ENCODE measurements at regions not wholly inside any gene's neighbourhood (a gene's known extent, or its start where the extent isn't known, plus 50 kb on each side); places are given as distances from the start of the nearest gene placed in this dataset.

GRCh38 chr19:30919737-30920136, 429.5 kb downstream of the TSHZ3 start:
- POLR2A ChIA-PET, result no interaction called here
- H3K4me3 Mint-ChIP-seq, result no peak overlapping the region
- H3K9me3 Mint-ChIP-seq, result no peaks in the 10 kb centered on the region
- H3K36me3 Mint-ChIP-seq (ENCODE audit: low read depth), result no peaks in the 10 kb centered on the region
- CTCF ChIA-PET, result no interaction called here
- H3K4me1 Mint-ChIP-seq, result no peaks in the 10 kb centered on the region
- DNase-seq, result no peak
- H3K27me3 Mint-ChIP-seq, result no peaks in the 10 kb centered on the region
- no peak overlapping the region for H3K27ac Mint-ChIP-seq

GRCh38 chr19:30916238-30916637, 433.0 kb downstream of the TSHZ3 start:
- H3K9me3 Mint-ChIP-seq, result no peaks in the 10 kb centered on the region
- no peaks in the 10 kb centered on the region for H3K27me3 Mint-ChIP-seq
- ChIA-PET CTCF (no interaction called here), POLR2A (no interaction called here)
- H3K4me1 Mint-ChIP-seq, result no peaks in the 10 kb centered on the region
- no peak overlapping the region for H3K4me3 Mint-ChIP-seq
- H3K27ac Mint-ChIP-seq, result no peak overlapping the region
- DNase-seq, result no peak
- H3K36me3 Mint-ChIP-seq (ENCODE audit: low read depth), result no peaks in the 10 kb centered on the region

GRCh38 chr19:30911491-30911890, 437.7 kb downstream of the TSHZ3 start:
- no peak overlapping the region for H3K27ac Mint-ChIP-seq
- no peaks in the 10 kb centered on the region for H3K27me3 Mint-ChIP-seq
- CTCF ChIA-PET, result no interaction called here
- no peaks in the 10 kb centered on the region for H3K36me3 Mint-ChIP-seq (ENCODE audit: low read depth)
- no peaks in the 10 kb centered on the region for H3K9me3 Mint-ChIP-seq
- POLR2A ChIA-PET, result no interaction called here
- H3K4me1 Mint-ChIP-seq, result no peaks in the 10 kb centered on the region
- no peak overlapping the region for H3K4me3 Mint-ChIP-seq
- no peak for DNase-seq

DNA sequence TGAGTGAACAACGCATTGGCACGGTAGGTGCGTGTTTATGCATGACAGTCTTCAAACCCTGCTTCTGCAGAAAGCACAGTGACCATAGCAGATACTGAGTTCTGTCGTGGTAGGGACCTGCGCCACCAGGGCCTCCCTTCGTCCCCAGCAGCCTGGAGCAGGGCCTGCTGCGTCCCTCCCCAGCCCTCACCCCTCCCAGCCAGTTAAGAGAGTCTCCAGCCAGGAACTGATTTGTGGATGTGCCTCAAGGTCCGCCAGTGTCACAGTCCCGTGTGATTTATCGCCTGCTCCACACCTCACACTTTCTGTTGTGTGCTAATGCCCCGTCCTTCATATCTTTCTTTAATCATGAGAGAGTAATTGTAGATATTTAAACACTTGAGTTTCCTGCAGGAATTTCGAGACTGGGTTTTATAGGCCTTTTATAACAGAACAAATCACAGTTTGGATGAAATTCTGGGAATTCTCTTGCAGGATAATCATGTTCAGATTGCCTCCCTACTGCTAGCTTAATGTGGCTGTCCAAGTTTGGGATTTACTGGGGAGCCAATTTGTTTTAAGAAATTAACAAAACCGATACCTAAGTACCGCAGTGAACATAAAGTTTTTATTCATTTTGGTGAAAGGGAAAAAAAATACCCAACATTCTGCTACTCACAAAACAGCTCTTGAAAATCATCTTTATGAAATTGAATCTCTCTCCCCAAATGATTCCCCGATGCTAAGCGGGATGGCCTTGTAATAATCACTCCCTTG, 438.6 kb downstream of the TSHZ3 start:
- Mint-ChIP-seq H3K27ac (no peak overlapping the region), H3K4me3 (no peak overlapping the region), H3K27me3 (no peaks in the 10 kb centered on the region), H3K4me1 (no peaks in the 10 kb centered on the region), H3K9me3 (no peaks in the 10 kb centered on the region), H3K36me3 (ENCODE audit: low read depth) (no peaks in the 10 kb centered on the region)
- ChIA-PET CTCF (no interaction called here), POLR2A (no interaction called here)
- DNase-seq, result no peak

DNA sequence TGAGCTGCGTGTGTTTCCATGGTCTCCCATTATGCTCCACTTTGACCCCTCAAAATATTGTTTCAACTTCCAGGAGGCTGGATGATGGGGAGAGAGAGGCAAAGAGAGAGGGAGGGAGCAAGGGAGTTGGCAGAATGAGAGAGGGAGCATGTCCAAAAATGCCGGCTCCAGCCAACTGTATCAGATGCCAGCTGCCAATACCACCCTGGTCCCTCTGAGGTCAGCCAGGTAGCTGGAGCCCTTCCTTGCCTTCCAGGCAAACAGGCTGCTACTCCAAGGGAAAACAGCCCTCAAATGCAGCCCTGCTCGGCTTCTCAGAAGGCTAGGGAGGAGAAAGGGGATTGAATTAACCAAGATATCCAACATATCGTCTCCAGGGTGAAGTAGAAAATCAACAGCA, 440.0 kb downstream of the TSHZ3 start:
- Mint-ChIP-seq H3K27ac (no peak overlapping the region), H3K27me3 (no peaks in the 10 kb centered on the region), H3K36me3 (ENCODE audit: low read depth) (no peaks in the 10 kb centered on the region), H3K4me1 (no peaks in the 10 kb centered on the region), H3K4me3 (no peak overlapping the region), H3K9me3 (no peaks in the 10 kb centered on the region)
- ChIA-PET POLR2A (no interaction called here), CTCF (no interaction called here)
- no peak for DNase-seq

DNA sequence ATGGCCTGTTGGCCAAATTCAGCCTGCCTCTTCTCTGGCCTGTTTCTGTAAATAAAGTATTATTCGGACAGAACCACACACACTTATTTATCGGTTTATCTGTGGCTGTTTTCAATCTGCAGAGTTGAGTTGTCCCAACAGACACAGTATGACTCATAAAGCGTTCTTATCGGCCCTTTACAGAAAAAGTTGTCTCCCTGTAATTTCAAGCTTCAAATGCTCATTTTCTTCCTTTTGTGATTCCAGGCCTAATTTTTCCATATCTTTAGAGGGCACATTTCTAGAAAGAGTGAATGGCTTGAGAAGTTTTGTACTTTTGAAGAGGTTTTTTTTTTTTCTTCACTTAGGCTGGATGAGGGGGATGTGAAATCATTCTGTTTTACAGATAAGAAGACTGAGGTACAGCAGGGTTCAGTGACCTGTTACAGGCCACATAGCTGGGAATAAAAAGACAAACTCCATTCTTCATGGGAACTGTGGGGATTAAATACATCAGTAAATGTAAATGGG, 440.9 kb downstream of the TSHZ3 start:
- ChIA-PET POLR2A (no interaction called here), CTCF (no interaction called here)
- H3K27me3 Mint-ChIP-seq, result no peaks in the 10 kb centered on the region
- H3K9me3 Mint-ChIP-seq, result no peaks in the 10 kb centered on the region
- no peaks in the 10 kb centered on the region for H3K36me3 Mint-ChIP-seq (ENCODE audit: low read depth)
- no peak for DNase-seq
- H3K27ac Mint-ChIP-seq, result no peak overlapping the region
- H3K4me3 Mint-ChIP-seq, result no peak overlapping the region
- no peaks in the 10 kb centered on the region for H3K4me1 Mint-ChIP-seq

DNA sequence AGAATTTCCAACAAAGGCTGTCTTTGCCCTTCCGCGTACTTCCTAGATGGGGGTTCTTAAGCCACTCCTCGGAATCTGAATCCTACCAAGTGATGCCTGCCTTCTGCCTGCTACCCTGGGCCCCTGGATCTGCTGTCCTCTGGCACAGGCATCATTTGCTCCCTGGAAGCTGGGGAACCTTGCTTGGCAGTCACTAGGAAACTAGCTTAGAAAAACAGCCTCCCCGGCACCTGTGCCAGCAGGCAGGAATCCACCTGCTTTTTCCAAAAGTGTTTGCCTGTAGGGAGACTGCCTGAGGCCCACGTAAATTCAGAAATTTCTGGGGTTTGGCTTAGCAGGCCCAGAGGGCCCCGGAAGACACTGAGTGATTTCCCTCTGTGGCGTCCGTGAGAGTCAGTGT, 442.4 kb downstream of the TSHZ3 start:
- CTCF ChIA-PET, result no interaction called here
- no peak for DNase-seq
- Mint-ChIP-seq H3K27ac (no peak overlapping the region), H3K27me3 (no peaks in the 10 kb centered on the region), H3K9me3 (no peaks in the 10 kb centered on the region), H3K36me3 (ENCODE audit: low read depth) (no peaks in the 10 kb centered on the region), H3K4me1 (no peaks in the 10 kb centered on the region), H3K4me3 (no peak overlapping the region)
- POLR2A ChIA-PET, result no interaction called here

- POLR2A ChIA-PET, result no interaction called here
- CTCF ChIA-PET, result no interaction called here
- no peak overlapping the region for H3K27ac Mint-ChIP-seq
These were observed 449.2 kb downstream of the TSHZ3 start for GRCh38 chr19:30900051-30900450.

DNA sequence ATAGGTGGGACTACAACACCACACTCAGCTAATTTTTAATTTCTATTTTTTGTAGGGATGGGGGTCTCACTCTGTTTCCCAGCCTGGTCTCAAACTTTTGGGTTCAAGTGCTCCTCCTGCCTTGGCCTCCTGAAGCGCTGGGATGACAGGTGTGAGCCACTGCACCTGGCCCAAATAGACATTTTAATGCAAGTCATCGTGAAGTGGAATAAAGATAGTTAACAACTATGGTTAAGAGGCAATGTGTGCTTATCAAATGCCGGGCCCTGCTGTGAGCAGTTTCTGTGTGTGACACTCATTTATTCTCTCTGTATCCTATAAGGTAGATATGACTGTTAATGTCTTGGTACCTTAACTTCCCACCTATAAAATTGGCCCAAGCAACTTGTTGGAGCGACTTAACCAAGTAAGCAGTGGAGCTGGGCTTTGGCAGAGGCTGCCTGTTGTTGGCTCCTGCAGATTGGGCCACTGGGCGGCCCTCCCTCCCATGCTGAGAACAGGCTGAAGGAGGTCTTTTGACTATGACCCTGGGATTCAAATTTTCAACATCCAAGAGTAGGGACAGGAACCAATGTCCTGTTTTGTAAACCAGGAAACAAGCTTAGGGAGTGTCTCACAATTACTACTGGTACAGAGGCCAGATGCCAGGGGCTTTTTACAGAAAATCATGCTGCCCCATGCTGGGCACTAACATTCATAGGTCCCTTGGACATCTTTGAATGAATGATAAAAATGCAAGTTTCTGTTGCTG, 450.7 kb downstream of the TSHZ3 start:
- H3K9me3 Mint-ChIP-seq, result no peaks in the 10 kb centered on the region
- POLR2A ChIA-PET, result no interaction called here
- no peaks in the 10 kb centered on the region for H3K4me1 Mint-ChIP-seq
- CTCF ChIA-PET, result no interaction called here
- H3K4me3 Mint-ChIP-seq, result no peak overlapping the region
- no peaks in the 10 kb centered on the region for H3K36me3 Mint-ChIP-seq (ENCODE audit: low read depth)
- no peaks in the 10 kb centered on the region for H3K27me3 Mint-ChIP-seq
- no peak overlapping the region for H3K27ac Mint-ChIP-seq
- no peak for DNase-seq

More at GRCh38 chr19:30900051-30900450, 449.2 kb downstream of the TSHZ3 start:
- H3K9me3 Mint-ChIP-seq, result no peaks in the 10 kb centered on the region
- H3K27me3 Mint-ChIP-seq, result no peaks in the 10 kb centered on the region
- no peaks in the 10 kb centered on the region for H3K4me1 Mint-ChIP-seq
- H3K4me3 Mint-ChIP-seq, result no peak overlapping the region
- H3K36me3 Mint-ChIP-seq (ENCODE audit: low read depth), result no peaks in the 10 kb centered on the region
- no peak for DNase-seq

DNA sequence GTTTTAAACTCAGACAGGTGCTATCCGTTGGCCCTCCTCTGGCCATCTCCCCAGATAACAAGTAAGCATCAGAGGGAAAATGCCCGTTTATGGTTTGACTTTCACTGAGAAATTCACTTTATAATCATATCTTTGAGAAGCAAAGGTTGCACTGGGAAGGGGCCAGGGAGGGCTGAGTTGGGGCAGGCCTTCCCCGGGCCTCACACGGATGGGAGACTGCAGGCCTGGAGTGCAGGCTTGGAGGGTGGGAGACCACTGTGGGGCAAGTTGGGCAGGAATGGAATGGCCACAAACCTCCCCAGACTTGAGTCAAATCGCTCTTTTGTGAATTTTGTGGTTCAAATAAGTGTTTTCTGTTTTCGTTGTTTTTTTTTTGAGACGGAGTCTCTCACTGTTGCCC, 451.7 kb downstream of the TSHZ3 start:
- POLR2A ChIA-PET, result no interaction called here
- H3K27ac Mint-ChIP-seq, result no peak overlapping the region
- no peaks in the 10 kb centered on the region for H3K36me3 Mint-ChIP-seq (ENCODE audit: low read depth)

GRCh38 chr19:30897034-30897433, 452.2 kb downstream of the TSHZ3 start:
- CTCF ChIA-PET, result no interaction called here

More for the DNA sequence above, 451.7 kb downstream of the TSHZ3 start:
- no peak for DNase-seq
- H3K4me3 Mint-ChIP-seq, result no peak overlapping the region
- H3K9me3 Mint-ChIP-seq, result no peaks in the 10 kb centered on the region
- H3K4me1 Mint-ChIP-seq, result no peaks in the 10 kb centered on the region
- no peaks in the 10 kb centered on the region for H3K27me3 Mint-ChIP-seq
- CTCF ChIA-PET, result no interaction called here

GRCh38 chr19:30896554-30896953, 452.7 kb downstream of the TSHZ3 start:
- Mint-ChIP-seq H3K4me3 (no peak overlapping the region), H3K27ac (no peak overlapping the region), H3K36me3 (ENCODE audit: low read depth) (no peaks in the 10 kb centered on the region), H3K27me3 (no peaks in the 10 kb centered on the region), H3K9me3 (no peaks in the 10 kb centered on the region), H3K4me1 (no peaks in the 10 kb centered on the region)
- POLR2A ChIA-PET, result no interaction called here
- CTCF ChIA-PET, result no interaction called here
- no peak for DNase-seq

More at GRCh38 chr19:30897034-30897433, 452.2 kb downstream of the TSHZ3 start:
- DNase-seq, result no peak
- POLR2A ChIA-PET, result no interaction called here
- Mint-ChIP-seq H3K4me3 (no peak overlapping the region), H3K36me3 (ENCODE audit: low read depth) (no peaks in the 10 kb centered on the region), H3K4me1 (no peaks in the 10 kb centered on the region), H3K27me3 (no peaks in the 10 kb centered on the region), H3K9me3 (no peaks in the 10 kb centered on the region), H3K27ac (no peak overlapping the region)

DNA sequence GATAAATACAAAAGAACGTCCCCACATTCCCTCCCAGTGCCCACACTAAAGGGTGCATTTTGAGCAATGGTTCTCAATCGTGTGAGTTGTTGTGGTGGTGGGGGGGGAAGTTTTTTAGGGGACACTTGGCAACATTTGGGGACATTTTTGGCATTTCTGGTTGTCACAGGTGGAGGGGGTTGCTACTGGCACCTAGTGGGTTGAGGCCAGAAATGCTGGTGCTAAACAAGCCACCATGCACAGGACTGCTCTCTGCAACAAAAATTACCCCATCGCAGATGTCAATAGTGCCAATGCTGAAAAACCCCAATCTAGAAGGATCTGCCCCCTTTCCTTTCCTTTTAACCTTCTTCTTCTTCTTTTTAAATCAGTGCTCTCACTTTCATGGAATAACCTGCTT, 453.3 kb downstream of the TSHZ3 start:
- Mint-ChIP-seq H3K27ac (no peak overlapping the region), H3K4me1 (no peaks in the 10 kb centered on the region), H3K36me3 (ENCODE audit: low read depth) (no peaks in the 10 kb centered on the region), H3K9me3 (no peaks in the 10 kb centered on the region), H3K27me3 (no peaks in the 10 kb centered on the region), H3K4me3 (no peak overlapping the region)
- no peak for DNase-seq
- POLR2A ChIA-PET, result no interaction called here
- CTCF ChIA-PET, result no interaction called here

DNA sequence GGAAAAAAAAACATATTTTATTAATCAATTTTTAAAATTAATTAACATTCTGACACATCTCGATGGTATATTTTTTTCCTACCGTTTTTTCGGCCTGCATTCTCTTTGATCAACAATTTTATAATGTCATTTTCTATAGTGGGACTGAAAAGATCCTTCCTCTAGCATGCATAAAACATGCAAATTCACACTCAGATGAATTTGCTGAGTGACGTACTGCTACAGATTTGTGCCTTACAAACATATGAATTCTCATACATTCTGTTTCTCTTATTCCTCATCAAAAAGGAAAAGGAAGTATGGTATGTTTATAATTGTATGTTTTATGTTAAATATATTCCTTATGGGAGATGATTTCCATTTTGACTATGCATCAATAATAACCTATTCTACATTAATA, 458.2 kb downstream of the TSHZ3 start:
- POLR2A ChIA-PET, result no interaction called here
- CTCF ChIA-PET, result no interaction called here

More for the DNA sequence above, 458.2 kb downstream of the TSHZ3 start:
- no peaks in the 10 kb centered on the region for H3K36me3 Mint-ChIP-seq (ENCODE audit: low read depth)
- no peaks in the 10 kb centered on the region for H3K9me3 Mint-ChIP-seq
- no peak overlapping the region for H3K4me3 Mint-ChIP-seq
- H3K4me1 Mint-ChIP-seq, result no peaks in the 10 kb centered on the region
- no peak for DNase-seq
- no peak overlapping the region for H3K27ac Mint-ChIP-seq
- H3K27me3 Mint-ChIP-seq, result peaks cover 6% of the 10 kb centered on the region
